Gastrocnemius medialis (tissue), 4 donors: ENCODE measurements at regions not wholly inside any gene's neighbourhood (a gene's known extent, or its start where the extent isn't known, plus 50 kb on each side); places are given as distances from the start of the nearest gene placed in this dataset.

ENCODE experiments used
- ATAC-seq, 2 donors: fragments of 150-250 bp; one replicate each; pipeline ENCODE4 v1.9.1; 2016
- DNase-seq, 2 donors: peaks; one replicate each; pipeline ENCODE4 v3.0.0-alpha.2; 2019
- H3K27ac ChIP-seq, 4 donors: fragments of 200-600 bp; sonication (generic); 1 replicate in 1 of 4; 2 replicates in 3 of 4; pipeline ENCODE4 v1.5.1; 2016 to 2018; ENCODE audit warnings: mild to moderate bottlenecking in 2 of 4, moderate library complexity in 1 of 4
- H3K27me3 ChIP-seq, 3 donors: fragments of 200-600 bp; sonication (generic) in 2 of 3; 1 replicate in 1 of 3; 2 replicates in 2 of 3; pipeline versions ENCODE4 v1.5.1 to v1.6.0; 2016 to 2019; ENCODE audit warnings: mild to moderate bottlenecking in 1 of 3, moderate library complexity in 1 of 3
- H3K36me3 ChIP-seq, 2 donors: fragments of 200-600 bp; sonication (generic) in 1 of 2; one replicate each; pipeline ENCODE4 v1.5.1; 2017 to 2018
- H3K4me1 ChIP-seq, 2 donors: fragments of 200-600 bp; sonication (generic) in 1 of 2; one replicate each; pipeline ENCODE4 v1.5.1; 2016 to 2017; ENCODE audit warnings: mild to moderate bottlenecking in 2 of 2
- H3K4me3 ChIP-seq, 4 donors: fragments of 200-600 bp; sonication (generic) in 3 of 4; 1 replicate in 1 of 4; 2 replicates in 3 of 4; pipeline ENCODE4 v1.5.1; 2016 to 2019; ENCODE audit warnings: mild to moderate bottlenecking in 2 of 4
- H3K9me3 ChIP-seq, 3 donors: fragments of 200-600 bp; sonication (generic) in 2 of 3; 1 replicate in 1 of 3; 2 replicates in 2 of 3; pipeline ENCODE4 v1.5.1; 2016 to 2019
- CTCF ChIP-seq, 5 experiments: fragments of 450-650 bp in 3 of 5; fragments of 200-600 bp in 2 of 5; sonication (generic) in 2 of 5; IDR thresholded peaks in 4 of 5; conservative IDR thresholded peaks in 1 of 5; 1 replicate in 4 of 5; 2 replicates in 1 of 5; pipeline ENCODE4 v1.5.1; 2016 to 2019; ENCODE audit warnings: antibody characterized with exemption in 5 of 5, mild to moderate bottlenecking in 3 of 5, moderate library complexity in 3 of 5
- POLR2A ChIP-seq, 2 donors: fragments of 450-650 bp; IDR thresholded peaks; one replicate each; pipeline ENCODE4 v1.6.1; 2017; ENCODE audit warnings: antibody characterized with exemption in 2 of 2, mild to moderate bottlenecking in 2 of 2, moderate library complexity in 2 of 2
- in situ Hi-C, 4 donors: fragments of 200-750 bp; cut with MboI; loops; one replicate each; pipeline versions ENCODE4 v1.15.0 to v1.8.0; 2017; ENCODE audit warnings: low sequenced_read_pairs in 4 of 4
- intact Hi-C: fragments of 100-400 bp; cut with DNase I; formaldehyde crosslinking; loops from one replicate; pipeline ENCODE4 v1.15.1; 2023; ENCODE audit warnings: low total_unique reads

- H3K27me3 ChIP-seq = no peaks in the 10 kb centered on the region
- H3K27ac ChIP-seq = no peak overlapping the region
- DNase-seq (no peak), ATAC-seq (no peak)
- no peaks in the 10 kb centered on the region for H3K9me3 ChIP-seq
- TF ChIP-seq POLR2A (IDR thresholded peaks at IDR 0.05) (no peak), CTCF (IDR thresholded peaks at IDR 0.05 in 4 of 5, conservative IDR thresholded peaks at IDR 0.05 in 1 of 5) (no peak)
- no peaks in the 10 kb centered on the region for H3K4me1 ChIP-seq
- no peaks in the 10 kb centered on the region for H3K36me3 ChIP-seq
- no peak overlapping the region for H3K4me3 ChIP-seq
- in situ Hi-C loops (no loop called here), intact Hi-C loops (no loop called here)
Measured at GRCh38 chr13:94933230-94933751, 220.9 kb upstream of the SOX21 start.

- intact Hi-C loops = no loop called here
- in situ Hi-C loops = no loop called here
- TF ChIP-seq CTCF (IDR thresholded peaks at IDR 0.05 in 4 of 5, conservative IDR thresholded peaks at IDR 0.05 in 1 of 5) = no peak
- no peak for TF ChIP-seq POLR2A (IDR thresholded peaks at IDR 0.05)
- Histone ChIP-seq H3K27me3 (no peaks in the 10 kb centered on the region), H3K4me1 (no peaks in the 10 kb centered on the region), H3K27ac (no peak overlapping the region), H3K36me3 (no peaks in the 10 kb centered on the region), H3K9me3 (no peaks in the 10 kb centered on the region), H3K4me3 (no peak overlapping the region)
- no peak for ATAC-seq
- DNase-seq = no peak
Measured at GRCh38 chr13:94928127-94928775, 215.9 kb upstream of the SOX21 start.

- no peaks in the 10 kb centered on the region for H3K4me1 ChIP-seq
- intact Hi-C loops = no loop called here
- in situ Hi-C loops = no loop called here
- no peak overlapping the region for H3K4me3 ChIP-seq
- TF ChIP-seq POLR2A (IDR thresholded peaks at IDR 0.05) (no peak), CTCF (IDR thresholded peaks at IDR 0.05 in 4 of 5, conservative IDR thresholded peaks at IDR 0.05 in 1 of 5) (no peak)
- ATAC-seq (no peak), DNase-seq (no peak)
- no peaks in the 10 kb centered on the region for H3K36me3 ChIP-seq
- no peaks in the 10 kb centered on the region for H3K9me3 ChIP-seq
- no peaks in the 10 kb centered on the region for H3K27me3 ChIP-seq
- no peak overlapping the region for H3K27ac ChIP-seq
Measured at GRCh38 chr13:94925263-94925662, 212.9 kb upstream of the SOX21 start.

- Histone ChIP-seq H3K9me3 (no peaks in the 10 kb centered on the region), H3K27me3 (no peaks in the 10 kb centered on the region), H3K36me3 (no peaks in the 10 kb centered on the region), H3K4me1 (no peaks in the 10 kb centered on the region), H3K4me3 (no peak overlapping the region), H3K27ac (no peak overlapping the region)
- no peak for DNase-seq
- in situ Hi-C loops (no loop called here), intact Hi-C loops (no loop called here)
- TF ChIP-seq CTCF (IDR thresholded peaks at IDR 0.05 in 4 of 5, conservative IDR thresholded peaks at IDR 0.05 in 1 of 5) (no peak), POLR2A (IDR thresholded peaks at IDR 0.05) (no peak)
- no peak for ATAC-seq
Measured at GRCh38 chr13:94921181-94921580, 208.8 kb upstream of the SOX21 start.

GRCh38 chr13:94920578-94920977 is 208.2 kb upstream of the SOX21 start:
- no peak overlapping the region for H3K27ac ChIP-seq
- no peak for TF ChIP-seq CTCF (IDR thresholded peaks at IDR 0.05 in 4 of 5, conservative IDR thresholded peaks at IDR 0.05 in 1 of 5)
- no peak for TF ChIP-seq POLR2A (IDR thresholded peaks at IDR 0.05)
- in situ Hi-C loops = no loop called here
- intact Hi-C loops = no loop called here
- ATAC-seq (no peak), DNase-seq (no peak)
- H3K4me1 ChIP-seq = no peaks in the 10 kb centered on the region
- no peaks in the 10 kb centered on the region for H3K36me3 ChIP-seq
- no peak overlapping the region for H3K4me3 ChIP-seq
- no peaks in the 10 kb centered on the region for H3K9me3 ChIP-seq
- H3K27me3 ChIP-seq = no peaks in the 10 kb centered on the region
